ENCODE measurements at regions not wholly inside any gene's neighbourhood (a gene's known extent, or its start where the extent isn't known, plus 50 kb on each side); places are given as distances from the start of the nearest gene placed in this dataset.

- TF ChIP-seq GATA2 (IDR thresholded peaks at IDR 0.05; ENCODE audit: low read depth, low read length) (no peak), GATA3 (IDR thresholded peaks at IDR 0.05; ENCODE audit: low read depth, low read length) (no peak)
Measured at GRCh38 chr15:47477341-47477740, 240.0 kb upstream of the SEMA6D start.

- TF ChIP-seq GATA2 (IDR thresholded peaks at IDR 0.05; ENCODE audit: low read depth, low read length) (no peak), GATA3 (IDR thresholded peaks at IDR 0.05; ENCODE audit: low read depth, low read length) (no peak)
Measured at GRCh38 chr15:47484059-47484458, 233.2 kb upstream of the SEMA6D start.

DNA sequence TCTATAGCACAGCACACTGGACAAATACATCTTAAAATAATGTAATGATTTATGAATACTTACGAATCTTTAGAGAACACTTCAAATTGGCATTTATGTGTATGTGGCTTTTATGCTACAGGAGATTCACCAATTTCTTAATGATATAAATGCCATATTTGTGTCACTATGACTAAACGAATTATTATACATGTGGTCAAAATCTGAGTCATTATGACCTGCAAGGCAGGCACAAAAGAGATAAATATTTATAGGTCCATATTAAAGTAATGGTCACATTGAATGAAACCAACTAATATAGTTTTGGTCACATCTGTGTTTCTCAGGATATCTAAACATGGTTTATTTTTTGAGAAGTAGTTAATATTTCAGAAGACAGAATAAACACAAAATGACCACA lies 232.3 kb upstream of the SEMA6D start:
- TF ChIP-seq GATA2 (IDR thresholded peaks at IDR 0.05; ENCODE audit: low read depth, low read length) (no peak), GATA3 (IDR thresholded peaks at IDR 0.05; ENCODE audit: low read depth, low read length) (no peak)

GRCh38 chr15:47485419-47485818 lies 231.9 kb upstream of the SEMA6D start:
- TF ChIP-seq GATA3 (IDR thresholded peaks at IDR 0.05; ENCODE audit: low read depth, low read length) (no peak), GATA2 (IDR thresholded peaks at IDR 0.05; ENCODE audit: low read depth, low read length) (no peak)

GRCh38 chr15:47486040-47486439 lies 231.3 kb upstream of the SEMA6D start:
- no peak for TF ChIP-seq GATA2 (IDR thresholded peaks at IDR 0.05; ENCODE audit: low read depth, low read length)
- TF ChIP-seq GATA3 (IDR thresholded peaks at IDR 0.05; ENCODE audit: low read depth, low read length), result no peak

- no peak for TF ChIP-seq GATA2 (IDR thresholded peaks at IDR 0.05; ENCODE audit: low read depth, low read length)
- no peak for TF ChIP-seq GATA3 (IDR thresholded peaks at IDR 0.05; ENCODE audit: low read depth, low read length)
Measured at GRCh38 chr15:47492195-47492594, 225.1 kb upstream of the SEMA6D start.

DNA sequence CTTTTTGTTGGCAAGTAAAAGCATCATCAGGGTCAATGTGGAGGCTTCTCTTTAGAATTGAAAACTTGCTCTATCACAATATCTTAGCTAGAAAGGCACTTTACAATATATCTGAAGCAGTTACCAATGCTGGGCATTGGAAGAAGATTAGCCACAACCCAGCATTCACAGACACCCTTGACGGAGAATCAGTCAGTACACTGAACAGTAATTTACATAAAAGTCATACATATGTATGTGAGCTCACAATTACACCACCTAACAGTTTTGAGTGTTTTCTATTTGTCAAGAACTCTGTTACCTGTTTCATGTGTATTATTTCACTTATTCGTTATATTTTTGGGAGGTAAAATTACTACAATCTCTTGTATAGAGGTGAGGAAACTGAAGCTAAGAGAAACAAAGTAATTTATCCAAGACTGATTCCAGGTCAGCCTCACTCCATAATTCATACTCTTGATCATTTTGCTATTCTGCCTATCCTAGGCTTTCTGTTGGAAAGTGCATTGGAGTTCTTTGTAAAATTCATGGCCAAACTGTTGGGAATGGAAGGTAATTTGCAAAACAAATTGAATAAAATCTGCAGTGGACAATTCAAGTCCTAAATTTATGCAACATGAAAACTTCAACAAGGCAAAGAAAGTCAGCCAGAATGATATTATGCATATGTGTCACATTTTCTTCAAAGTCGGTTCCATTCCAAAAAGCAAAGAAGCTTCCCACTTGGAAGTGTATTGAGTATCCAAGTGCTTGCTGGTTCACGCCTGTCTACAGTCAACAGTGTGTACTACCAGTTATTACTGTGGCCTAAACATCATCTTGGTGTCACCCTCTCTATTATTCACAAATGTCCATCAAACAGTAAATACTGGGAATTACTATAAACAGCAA lies 223.7 kb upstream of the SEMA6D start:
- TF ChIP-seq GATA3 (IDR thresholded peaks at IDR 0.05; ENCODE audit: low read depth, low read length) (no peak), GATA2 (IDR thresholded peaks at IDR 0.05; ENCODE audit: low read depth, low read length) (no peak)

DNA sequence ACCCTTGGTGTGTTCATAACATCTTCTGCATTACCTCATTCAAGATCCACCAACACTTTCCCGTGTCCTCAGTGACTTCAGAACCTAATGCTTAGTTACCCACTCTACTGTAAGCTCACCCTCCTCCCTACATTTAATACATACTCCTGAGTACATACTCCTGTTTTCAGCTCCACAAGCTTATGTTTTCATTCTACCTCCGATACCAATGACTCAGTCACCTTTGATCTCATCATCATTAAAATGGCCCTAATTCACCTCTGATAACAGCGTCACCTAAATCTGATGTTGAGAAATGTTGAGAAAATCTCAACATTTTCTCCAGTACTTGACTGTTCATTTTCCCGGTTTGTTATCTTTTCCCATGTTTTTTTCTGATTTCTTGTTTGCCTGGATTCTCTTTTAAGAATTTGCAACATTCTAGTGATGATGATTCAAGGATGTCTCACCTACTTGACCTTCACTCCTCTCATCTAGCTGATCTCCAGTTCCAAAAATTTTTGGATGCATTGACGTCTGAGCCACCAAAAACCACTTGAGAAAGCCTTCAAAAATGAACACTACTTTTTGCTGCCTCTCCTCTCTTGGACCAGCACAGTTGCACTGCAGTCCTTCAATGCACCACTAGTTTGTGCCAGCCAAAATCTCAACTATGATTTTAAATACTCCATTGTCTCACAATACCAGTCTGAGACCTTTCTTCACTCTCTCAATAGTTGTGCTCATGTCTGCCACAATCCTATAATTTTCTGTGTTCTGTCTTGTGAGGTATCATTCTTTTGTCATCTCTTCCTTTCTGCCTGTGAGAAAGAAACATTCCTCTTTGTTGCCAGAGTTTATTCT lies 220.7 kb upstream of the SEMA6D start:
- TF ChIP-seq GATA3 (IDR thresholded peaks at IDR 0.05; ENCODE audit: low read depth, low read length) (no peak), GATA2 (IDR thresholded peaks at IDR 0.05; ENCODE audit: low read depth, low read length) (no peak)

DNA sequence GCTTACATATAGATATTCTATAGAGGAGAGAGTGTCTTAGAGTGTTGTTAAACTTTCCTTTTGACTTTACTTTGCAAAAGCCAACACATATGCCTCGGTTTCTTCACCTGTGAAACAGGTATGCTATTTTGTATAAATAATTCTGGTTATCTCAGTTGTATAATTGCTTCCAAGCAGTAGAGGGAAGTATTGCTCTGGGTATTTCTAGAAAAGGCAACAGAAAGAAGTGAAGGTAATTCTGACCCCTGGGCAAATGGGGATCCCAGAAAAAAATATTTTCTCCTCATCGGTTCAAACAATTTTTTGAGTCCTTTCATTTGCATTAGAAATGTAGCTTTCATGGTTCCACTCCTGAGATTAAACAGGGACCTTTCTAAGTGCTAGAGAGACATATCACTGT lies 216.5 kb upstream of the SEMA6D start:
- TF ChIP-seq GATA3 (IDR thresholded peaks at IDR 0.05; ENCODE audit: low read depth, low read length), result no peak
- no peak for TF ChIP-seq GATA2 (IDR thresholded peaks at IDR 0.05; ENCODE audit: low read depth, low read length)

DNA sequence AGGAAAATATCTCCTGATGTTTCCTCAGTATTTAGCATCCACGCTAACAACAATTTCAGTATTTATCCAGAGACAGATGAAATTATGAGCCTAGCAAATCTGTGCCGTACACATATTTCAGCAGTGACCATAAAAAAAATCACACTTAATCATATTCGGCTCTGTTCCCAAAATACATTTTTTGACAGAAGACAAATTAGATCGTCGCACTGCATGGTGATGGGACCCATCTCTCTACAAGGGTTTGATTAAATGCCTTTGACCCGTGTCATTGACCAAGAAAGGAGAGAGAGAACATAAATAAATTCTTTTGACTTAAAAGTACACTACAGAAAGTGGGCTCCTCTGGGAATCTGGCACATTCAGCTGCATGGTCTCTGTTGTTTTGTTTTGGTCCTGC lies 215.3 kb upstream of the SEMA6D start:
- no peak for TF ChIP-seq GATA3 (IDR thresholded peaks at IDR 0.05; ENCODE audit: low read depth, low read length)

DNA sequence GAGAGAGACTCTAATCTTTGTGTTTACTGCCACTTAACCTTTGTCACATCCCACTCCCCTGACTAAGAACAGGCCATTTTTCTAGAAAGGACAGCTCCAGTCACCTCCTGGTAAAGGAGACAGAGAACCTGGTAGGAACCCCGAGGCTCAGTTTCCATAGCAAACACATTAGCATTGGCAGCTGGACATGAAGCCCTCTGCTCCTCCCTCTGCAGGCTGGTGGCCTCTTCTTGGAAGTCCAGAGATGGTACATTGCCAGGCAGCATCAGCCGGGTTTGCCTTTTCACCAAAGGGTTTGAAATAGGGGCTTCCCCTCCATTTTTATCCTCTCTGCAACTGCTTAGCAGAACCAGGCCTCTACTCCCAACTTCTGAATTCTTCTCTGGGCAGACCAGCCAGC lies 213.4 kb upstream of the SEMA6D start:
- TF ChIP-seq GATA2 (IDR thresholded peaks at IDR 0.05; ENCODE audit: low read depth, low read length) (no peak), GATA3 (IDR thresholded peaks at IDR 0.05; ENCODE audit: low read depth, low read length) (no peak)

- TF ChIP-seq GATA3 (IDR thresholded peaks at IDR 0.05; ENCODE audit: low read depth, low read length), result no peak
- no peak for TF ChIP-seq GATA2 (IDR thresholded peaks at IDR 0.05; ENCODE audit: low read depth, low read length)
Measured at GRCh38 chr15:47504624-47505256, 212.6 kb upstream of the SEMA6D start.

GRCh38 chr15:47505712-47506328 lies 211.5 kb upstream of the SEMA6D start:
- no peak for TF ChIP-seq GATA2 (IDR thresholded peaks at IDR 0.05; ENCODE audit: low read depth, low read length)
- TF ChIP-seq GATA3 (IDR thresholded peaks at IDR 0.05; ENCODE audit: low read depth, low read length), result no peak
